SK-N-SH (cell line): ENCODE measurements at regions not wholly inside any gene's neighbourhood (a gene's known extent, or its start where the extent isn't known, plus 50 kb on each side); places are given as distances from the start of the nearest gene placed in this dataset.

Experiments
- CTCF ChIA-PET: fragments of 300-600, 350-600 bp; formaldehyde crosslinking; extraction: SDS; loops from one replicate; lab custom pipeline; 2021; lab: Yijun Ruan, JAX
- POLR2A ChIA-PET: fragments of 350-600 bp; sonication (Branson Sonifier 250); formaldehyde crosslinking; extraction: SDS; loops from one replicate; lab custom pipeline; 2020; ENCODE audit warnings: antibody characterized with exemption, inconsistent platforms; lab: Yijun Ruan, JAX
- DNase-seq: peaks from one replicate; pipeline ENCODE4 v3.0.0; 2012
- H2AFZ ChIP-seq: fragments of 200-600 bp; sonication (generic); 2 replicates; pipeline ENCODE4 v1.8.1; 2016; ENCODE audit warnings: antibody characterized with exemption, mild to moderate bottlenecking, low read depth
- H3F3A ChIP-seq: fragments of 200-600 bp; sonication (generic); replicated peaks from 2 replicates; pipeline ENCODE3; 2016; ENCODE audit warnings: antibody characterized with exemption, mild to moderate bottlenecking; ENCODE audit not compliant: insufficient read depth
- H3K27ac ChIP-seq, 2 experiments: fragments of 200-500 bp in 1 of 2; fragments of 200-600 bp in 1 of 2; sonication (Bioruptor generic) in 1 of 2; sonication (generic), shearing (Covaris generic) in 1 of 2; 2 replicates each; pipeline versions ENCODE4 v1.5.1 to v1.6.1; 2014 to 2016; ENCODE audit warnings: low read depth in 2 of 2, inconsistent platforms in 1 of 2, low read length in 1 of 2, mild to moderate bottlenecking in 1 of 2, mixed read lengths in 1 of 2
- H3K27me3 ChIP-seq: fragments of 200-600 bp; sonication (generic), shearing (Covaris generic); 2 replicates; pipeline ENCODE4 v1.6.1; 2016; ENCODE audit warnings: mixed run types; ENCODE audit not compliant: insufficient read depth
- H3K36me3 ChIP-seq, 2 experiments: fragments of 200-500 bp in 1 of 2; fragments of 200-600 bp in 1 of 2; sonication (Bioruptor generic) in 1 of 2; sonication (generic) in 1 of 2; replicated peaks in 1 of 2; 2 replicates each; pipeline versions ENCODE3 to v1.5.1; 2014 to 2016; ENCODE audit warnings: low read length in 1 of 2, mild to moderate bottlenecking in 1 of 2; ENCODE audit not compliant: insufficient read depth in 2 of 2, control insufficient read depth in 1 of 2
- H3K4me1 ChIP-seq, 2 experiments: fragments of 200-500 bp in 1 of 2; fragments of 200-600 bp in 1 of 2; sonication (Bioruptor generic) in 1 of 2; sonication (generic), shearing (Covaris generic) in 1 of 2; 2 replicates each; pipeline versions ENCODE4 v1.5.1 to v1.6.1; 2014 to 2016; ENCODE audit warnings: low read depth in 1 of 2, low read length in 1 of 2, mixed run types in 1 of 2; ENCODE audit not compliant: insufficient read depth in 2 of 2, control insufficient read depth in 1 of 2
- H3K4me2 ChIP-seq: fragments of 200-600 bp; sonication (generic), shearing (Covaris generic); 2 replicates; pipeline ENCODE4 v1.6.1; 2017; ENCODE audit warnings: mixed run types
- H3K4me3 ChIP-seq, 2 experiments: fragments of 200-500 bp in 1 of 2; fragments of 200-600 bp in 1 of 2; sonication (Bioruptor generic) in 1 of 2; sonication (generic), shearing (Covaris generic) in 1 of 2; 2 replicates each; pipeline versions ENCODE4 v1.5.1 to v1.8.1; 2014 to 2016; ENCODE audit warnings: low read depth in 2 of 2, inconsistent platforms in 1 of 2, low read length in 1 of 2, mild to moderate bottlenecking in 1 of 2, mixed read lengths in 1 of 2, moderate library complexity in 1 of 2
- H3K79me2 ChIP-seq: fragments of 200-600 bp; sonication (generic); 2 replicates; pipeline ENCODE4 v1.8.1; 2017; ENCODE audit warnings: mild to moderate bottlenecking; ENCODE audit not compliant: insufficient read depth
- H3K9ac ChIP-seq: fragments of 200-600 bp; sonication (generic); 2 replicates; pipeline ENCODE4 v1.6.1; 2017; ENCODE audit warnings: mixed run types
- H3K9me2 ChIP-seq: fragments of 200-600 bp; sonication (generic); 2 replicates; pipeline ENCODE4 v1.6.1; 2017; ENCODE audit warnings: mixed run types
- H3K9me3 ChIP-seq: fragments of 200-600 bp; sonication (generic); 2 replicates; pipeline ENCODE4 v1.6.1; 2017; ENCODE audit warnings: mixed run types, mild to moderate bottlenecking, moderate library complexity
- H4K20me1 ChIP-seq: fragments of 200-600 bp; sonication (generic); 2 replicates; pipeline ENCODE4 v1.6.1; 2017; ENCODE audit warnings: mild to moderate bottlenecking, mixed run types; ENCODE audit not compliant: insufficient read depth
- ELF1 ChIP-seq: IDR thresholded peaks from 2 replicates; pipeline ENCODE4 v1.4.0; 2012
- EZH2phosphoT487 ChIP-seq: fragments of 200-600 bp; sonication (generic); IDR thresholded peaks from 2 replicates; pipeline ENCODE4 v1.6.1; 2017; ENCODE audit warnings: low read depth, mixed run types, mild to moderate bottlenecking, antibody characterized with exemption, moderate library complexity, borderline replicate concordance
- FOSL2 ChIP-seq: IDR thresholded peaks from 2 replicates; pipeline ENCODE4 v1.4.0; 2012; ENCODE audit warnings: low read depth, mild to moderate bottlenecking, moderate library complexity, borderline replicate concordance
- FOXJ3 ChIP-seq: sonication (generic); formaldehyde crosslinking; IDR thresholded peaks from 2 replicates; pipeline ENCODE4 v1.5.1; 2020; ENCODE audit warnings: mild to moderate bottlenecking, missing genetic modification reagents
- FOXM1 ChIP-seq: IDR thresholded peaks from 2 replicates; pipeline ENCODE4 v1.4.0; 2012; ENCODE audit warnings: low read depth, mild to moderate bottlenecking
- JUND ChIP-seq: IDR thresholded peaks from 2 replicates; pipeline ENCODE4 v1.4.0; 2012
- MEF2A ChIP-seq: IDR thresholded peaks from 2 replicates; pipeline ENCODE4 v1.4.0; 2012; ENCODE audit warnings: low read depth, borderline replicate concordance
- NFIC ChIP-seq: IDR thresholded peaks from 2 replicates; pipeline ENCODE4 v1.4.0; 2012; ENCODE audit warnings: borderline replicate concordance
- POLR2AphosphoS5 ChIP-seq: IDR thresholded peaks from 2 replicates; pipeline ENCODE4 v1.6.1; 2012; ENCODE audit warnings: low read depth, low read length
- RAD21 ChIP-seq: IDR thresholded peaks from 2 replicates; pipeline ENCODE4 v1.6.1; 2012; ENCODE audit warnings: mild to moderate bottlenecking, low read length
- RCOR1 ChIP-seq: fragments of 150-350 bp; IDR thresholded peaks from 2 replicates; pipeline ENCODE4 v1.6.1; 2017; ENCODE audit warnings: antibody characterized with exemption, low read length
- RFX5 ChIP-seq: IDR thresholded peaks from 2 replicates; pipeline ENCODE4 v1.6.1; 2012; ENCODE audit warnings: mild to moderate bottlenecking, improper control_type of control experiment, low read length
- RXRA ChIP-seq: IDR thresholded peaks from 2 replicates; pipeline ENCODE4 v1.4.0; 2012; ENCODE audit warnings: low read depth, mild to moderate bottlenecking, borderline replicate concordance
- SIN3A ChIP-seq: IDR thresholded peaks from 2 replicates; pipeline ENCODE4 v1.6.1; 2012; ENCODE audit warnings: low read depth, mild to moderate bottlenecking, low read length, moderate library complexity, borderline replicate concordance
- WGBS: methylation state at CpG from one replicate; pipeline ENCODE4 v1.1.6; 2017; ENCODE audit warnings: low lambda C conversion rate; 5-methylcytosine and 5-hydroxymethylcytosine counted together
- TF ChIP-seq, protein P1 (sequence below): fragments of 200-600 bp; sonication (generic); IDR thresholded peaks from 2 replicates; pipeline ENCODE4 v1.6.1; 2017; ENCODE audit warnings: antibody characterized with exemption, mild to moderate bottlenecking, moderate library complexity
- TF ChIP-seq, protein P2 (sequence below): fragments of 150-350 bp; IDR thresholded peaks from 2 replicates; pipeline ENCODE4 v1.6.1; 2016; ENCODE audit warnings: mild to moderate bottlenecking, low read depth, low read length
- TF ChIP-seq, protein P3 (sequence below): IDR thresholded peaks from 2 replicates; pipeline ENCODE4 v1.4.0; 2012; ENCODE audit warnings: low read depth, borderline replicate concordance
- TF ChIP-seq, protein P4 (sequence below): IDR thresholded peaks from 2 replicates; pipeline ENCODE4 v1.4.0; 2012; ENCODE audit warnings: low read depth, borderline replicate concordance

- Histone ChIP-seq H3K4me2 (no peak overlapping the region), H3K9ac (no peak overlapping the region), H3K79me2 (no peaks in the 10 kb centered on the region), H3K9me3 (no peaks in the 10 kb centered on the region), H3F3A (no peaks in the 10 kb centered on the region), H3K4me1 (no peaks in the 10 kb centered on the region), H3K27me3 (no peaks in the 10 kb centered on the region), H4K20me1 (no peaks in the 10 kb centered on the region), H3K9me2 (no peaks in the 10 kb centered on the region), H3K27ac (no peak overlapping the region), H2AFZ (no peak overlapping the region), H3K36me3 (no peaks in the 10 kb centered on the region), H3K4me3 (no peak overlapping the region)
- WGBS = 71% methylated on average over 5 of the region's 5 CpGs
- ChIA-PET CTCF (interaction anchor here (0.9 kb wide), 1 partner anchor 13 kb away, joined by 3 read pairs; no protein-coding TSS in a partner anchor), POLR2A (no interaction called here)
- DNase-seq = no peak
- no peak for TF ChIP-seq FOXJ3 (CRISPR knock-in tag)
- no peak for TF ChIP-seq RCOR1
- TF ChIP-seq, protein P1, sequence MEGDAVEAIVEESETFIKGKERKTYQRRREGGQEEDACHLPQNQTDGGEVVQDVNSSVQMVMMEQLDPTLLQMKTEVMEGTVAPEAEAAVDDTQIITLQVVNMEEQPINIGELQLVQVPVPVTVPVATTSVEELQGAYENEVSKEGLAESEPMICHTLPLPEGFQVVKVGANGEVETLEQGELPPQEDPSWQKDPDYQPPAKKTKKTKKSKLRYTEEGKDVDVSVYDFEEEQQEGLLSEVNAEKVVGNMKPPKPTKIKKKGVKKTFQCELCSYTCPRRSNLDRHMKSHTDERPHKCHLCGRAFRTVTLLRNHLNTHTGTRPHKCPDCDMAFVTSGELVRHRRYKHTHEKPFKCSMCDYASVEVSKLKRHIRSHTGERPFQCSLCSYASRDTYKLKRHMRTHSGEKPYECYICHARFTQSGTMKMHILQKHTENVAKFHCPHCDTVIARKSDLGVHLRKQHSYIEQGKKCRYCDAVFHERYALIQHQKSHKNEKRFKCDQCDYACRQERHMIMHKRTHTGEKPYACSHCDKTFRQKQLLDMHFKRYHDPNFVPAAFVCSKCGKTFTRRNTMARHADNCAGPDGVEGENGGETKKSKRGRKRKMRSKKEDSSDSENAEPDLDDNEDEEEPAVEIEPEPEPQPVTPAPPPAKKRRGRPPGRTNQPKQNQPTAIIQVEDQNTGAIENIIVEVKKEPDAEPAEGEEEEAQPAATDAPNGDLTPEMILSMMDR = no peak
- TF ChIP-seq FOSL2 = no peak
- no peak for TF ChIP-seq POLR2AphosphoS5
- TF ChIP-seq NFIC = no peak
- TF ChIP-seq FOXM1 = no peak
These were observed 141.5 kb upstream of the GAS1 start for GRCh38 chr9:87088621-87089365.

GRCh38 chr9:87089506-87089905 is 142.2 kb upstream of the GAS1 start:
- Histone ChIP-seq H3K4me3 (no peak overlapping the region), H3K9me2 (no peaks in the 10 kb centered on the region)
- TF ChIP-seq, protein P2, sequence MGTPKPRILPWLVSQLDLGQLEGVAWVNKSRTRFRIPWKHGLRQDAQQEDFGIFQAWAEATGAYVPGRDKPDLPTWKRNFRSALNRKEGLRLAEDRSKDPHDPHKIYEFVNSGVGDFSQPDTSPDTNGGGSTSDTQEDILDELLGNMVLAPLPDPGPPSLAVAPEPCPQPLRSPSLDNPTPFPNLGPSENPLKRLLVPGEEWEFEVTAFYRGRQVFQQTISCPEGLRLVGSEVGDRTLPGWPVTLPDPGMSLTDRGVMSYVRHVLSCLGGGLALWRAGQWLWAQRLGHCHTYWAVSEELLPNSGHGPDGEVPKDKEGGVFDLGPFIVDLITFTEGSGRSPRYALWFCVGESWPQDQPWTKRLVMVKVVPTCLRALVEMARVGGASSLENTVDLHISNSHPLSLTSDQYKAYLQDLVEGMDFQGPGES = no peak
- TF ChIP-seq JUND (no peak), RFX5 (no peak), RXRA (no peak), FOXJ3 (CRISPR knock-in tag) (no peak), MEF2A (no peak), EZH2phosphoT487 (no peak), ELF1 (no peak), SIN3A (no peak), RAD21 (no peak)
- TF ChIP-seq, protein P1 = no peak
- TF ChIP-seq, protein P3, sequence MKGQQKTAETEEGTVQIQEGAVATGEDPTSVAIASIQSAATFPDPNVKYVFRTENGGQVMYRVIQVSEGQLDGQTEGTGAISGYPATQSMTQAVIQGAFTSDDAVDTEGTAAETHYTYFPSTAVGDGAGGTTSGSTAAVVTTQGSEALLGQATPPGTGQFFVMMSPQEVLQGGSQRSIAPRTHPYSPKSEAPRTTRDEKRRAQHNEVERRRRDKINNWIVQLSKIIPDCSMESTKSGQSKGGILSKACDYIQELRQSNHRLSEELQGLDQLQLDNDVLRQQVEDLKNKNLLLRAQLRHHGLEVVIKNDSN = no peak
- TF ChIP-seq, protein P4, sequence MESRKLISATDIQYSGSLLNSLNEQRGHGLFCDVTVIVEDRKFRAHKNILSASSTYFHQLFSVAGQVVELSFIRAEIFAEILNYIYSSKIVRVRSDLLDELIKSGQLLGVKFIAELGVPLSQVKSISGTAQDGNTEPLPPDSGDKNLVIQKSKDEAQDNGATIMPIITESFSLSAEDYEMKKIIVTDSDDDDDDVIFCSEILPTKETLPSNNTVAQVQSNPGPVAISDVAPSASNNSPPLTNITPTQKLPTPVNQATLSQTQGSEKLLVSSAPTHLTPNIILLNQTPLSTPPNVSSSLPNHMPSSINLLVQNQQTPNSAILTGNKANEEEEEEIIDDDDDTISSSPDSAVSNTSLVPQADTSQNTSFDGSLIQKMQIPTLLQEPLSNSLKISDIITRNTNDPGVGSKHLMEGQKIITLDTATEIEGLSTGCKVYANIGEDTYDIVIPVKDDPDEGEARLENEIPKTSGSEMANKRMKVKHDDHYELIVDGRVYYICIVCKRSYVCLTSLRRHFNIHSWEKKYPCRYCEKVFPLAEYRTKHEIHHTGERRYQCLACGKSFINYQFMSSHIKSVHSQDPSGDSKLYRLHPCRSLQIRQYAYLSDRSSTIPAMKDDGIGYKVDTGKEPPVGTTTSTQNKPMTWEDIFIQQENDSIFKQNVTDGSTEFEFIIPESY = no peak
- TF ChIP-seq, all 33 proteins: peak for 0
- no peak overlapping the region for H2AFZ ChIP-seq
- ChIA-PET CTCF (interaction anchor here (0.9 kb wide), 1 partner anchor 12 kb away, joined by 3 read pairs; no protein-coding TSS in a partner anchor), POLR2A (no interaction called here)
- no peaks in the 10 kb centered on the region for H3K4me1 ChIP-seq
- H4K20me1 ChIP-seq = no peaks in the 10 kb centered on the region
- 27% methylated on average over 2 of the region's 2 CpGs for WGBS
- no peak overlapping the region for H3K9ac ChIP-seq
- DNase-seq = no peak
- H3K36me3 ChIP-seq = no peaks in the 10 kb centered on the region
- H3K9me3 ChIP-seq = no peaks in the 10 kb centered on the region
- H3F3A ChIP-seq = no peaks in the 10 kb centered on the region
- H3K27ac ChIP-seq = no peak overlapping the region
- H3K79me2 ChIP-seq = no peaks in the 10 kb centered on the region
- H3K4me2 ChIP-seq = no peak overlapping the region
- H3K27me3 ChIP-seq = no peaks in the 10 kb centered on the region
